ENCODE measurements at regions not wholly inside any gene's neighbourhood (a gene's known extent, or its start where the extent isn't known, plus 50 kb on each side); places are given as distances from the start of the nearest gene placed in this dataset.
"Not testable (repeated sequence)": the region's sequence is repeated elsewhere in the genome, so short reads cannot be mapped to it uniquely, and the experiment has no call there.

GRCh38 chr10:106025208-106025811 lies 1139.2 kb downstream of the SORCS1 start:
- H3K79me2 ChIP-seq (ENCODE audit: insufficient read depth, low read length), result no peaks in the 10 kb centered on the region
- H3F3A ChIP-seq (ENCODE audit: insufficient read depth), result no peaks in the 10 kb centered on the region
- no peak overlapping the region for H3K9ac ChIP-seq (ENCODE audit: low read length)
- H3K4me3 ChIP-seq (ENCODE audit: insufficient read depth, low read length, poor library complexity, severe bottlenecking), result no peak overlapping the region
- no peak overlapping the region for H2AFZ ChIP-seq (ENCODE audit: low read depth, low read length, severe bottlenecking)
- TF ChIP-seq CTCF (IDR thresholded peaks at IDR 0.05; ENCODE audit: insufficient read depth, low read length, poor library complexity, severe bottlenecking), result no peak
- no peak for TF ChIP-seq EZH2phosphoT487 (conservative IDR thresholded peaks at IDR 0.05; ENCODE audit: low read length)
- H4K20me1 ChIP-seq (ENCODE audit: low read depth, low read length), result no peaks in the 10 kb centered on the region
- H3K27ac ChIP-seq (ENCODE audit: low read depth, low read length), result no peak overlapping the region
- no peak overlapping the region for H3K4me2 ChIP-seq (ENCODE audit: low read depth, low read length, poor library complexity, severe bottlenecking)
- H3K36me3 ChIP-seq (ENCODE audit: low read length), result no peaks in the 10 kb centered on the region
- H3K27me3 ChIP-seq (ENCODE audit: low read length), result no peaks in the 10 kb centered on the region
- no peaks in the 10 kb centered on the region for H3K9me2 ChIP-seq (replicated peaks; ENCODE audit: insufficient read depth, low read length)
- H3K9me3 ChIP-seq (ENCODE audit: insufficient read depth, low read length), result no peaks in the 10 kb centered on the region

- TF ChIP-seq CTCF (IDR thresholded peaks at IDR 0.05; ENCODE audit: insufficient read depth, low read length, poor library complexity, severe bottlenecking) (no peak), EZH2phosphoT487 (conservative IDR thresholded peaks at IDR 0.05; ENCODE audit: low read length) (no peak)
- Histone ChIP-seq H3K9me2 (replicated peaks; ENCODE audit: insufficient read depth, low read length) (no peaks in the 10 kb centered on the region), H3K9me3 (ENCODE audit: insufficient read depth, low read length) (no peaks in the 10 kb centered on the region), H3K9ac (ENCODE audit: low read length) (no peak overlapping the region), H3K27me3 (ENCODE audit: low read length) (no peaks in the 10 kb centered on the region), H3K27ac (ENCODE audit: low read depth, low read length) (no peak overlapping the region), H3K79me2 (ENCODE audit: insufficient read depth, low read length) (no peaks in the 10 kb centered on the region), H4K20me1 (ENCODE audit: low read depth, low read length) (no peaks in the 10 kb centered on the region), H3K4me3 (ENCODE audit: insufficient read depth, low read length, poor library complexity, severe bottlenecking) (no peak overlapping the region), H3F3A (ENCODE audit: insufficient read depth) (no peaks in the 10 kb centered on the region), H3K4me2 (ENCODE audit: low read depth, low read length, poor library complexity, severe bottlenecking) (no peak overlapping the region), H3K36me3 (ENCODE audit: low read length) (no peaks in the 10 kb centered on the region), H2AFZ (ENCODE audit: low read depth, low read length, severe bottlenecking) (no peak overlapping the region)
These were observed 1141.2 kb downstream of the SORCS1 start for GRCh38 chr10:106023329-106023728.

GRCh38 chr10:106019559-106019958 lies 1144.9 kb downstream of the SORCS1 start:
- not testable (repeated sequence) for H3F3A ChIP-seq (ENCODE audit: insufficient read depth); H3K27ac ChIP-seq (ENCODE audit: low read depth, low read length); H4K20me1 ChIP-seq (ENCODE audit: low read depth, low read length); H3K4me3 ChIP-seq (ENCODE audit: insufficient read depth, low read length, poor library complexity, severe bottlenecking); H3K4me2 ChIP-seq (ENCODE audit: low read depth, low read length, poor library complexity, severe bottlenecking); H3K9ac ChIP-seq (ENCODE audit: low read length); H3K27me3 ChIP-seq (ENCODE audit: low read length); H3K9me2 ChIP-seq (replicated peaks; ENCODE audit: insufficient read depth, low read length); H3K79me2 ChIP-seq (ENCODE audit: insufficient read depth, low read length); H2AFZ ChIP-seq (ENCODE audit: low read depth, low read length, severe bottlenecking); H3K36me3 ChIP-seq (ENCODE audit: low read length); H3K9me3 ChIP-seq (ENCODE audit: insufficient read depth, low read length)

GRCh38 chr10:106015369-106016199 lies 1148.9 kb downstream of the SORCS1 start:
- not testable (repeated sequence) for H3F3A ChIP-seq (ENCODE audit: insufficient read depth); H3K79me2 ChIP-seq (ENCODE audit: insufficient read depth, low read length); H3K36me3 ChIP-seq (ENCODE audit: low read length); H3K27ac ChIP-seq (ENCODE audit: low read depth, low read length); H3K9me3 ChIP-seq (ENCODE audit: insufficient read depth, low read length); H3K4me3 ChIP-seq (ENCODE audit: insufficient read depth, low read length, poor library complexity, severe bottlenecking); H3K27me3 ChIP-seq (ENCODE audit: low read length); H2AFZ ChIP-seq (ENCODE audit: low read depth, low read length, severe bottlenecking); H3K9me2 ChIP-seq (replicated peaks; ENCODE audit: insufficient read depth, low read length); H3K9ac ChIP-seq (ENCODE audit: low read length); H3K4me2 ChIP-seq (ENCODE audit: low read depth, low read length, poor library complexity, severe bottlenecking); H4K20me1 ChIP-seq (ENCODE audit: low read depth, low read length)
